NT2/D1 (cell line): ENCODE measurements at regions not wholly inside any gene's neighbourhood (a gene's known extent, or its start where the extent isn't known, plus 50 kb on each side); places are given as distances from the start of the nearest gene placed in this dataset.

ENCODE experiments used
- DNase-seq: peaks from one replicate; pipeline ENCODE4 v3.0.0-alpha.2; 2011; ENCODE audit warnings: low read depth, low spot score
- H3K27me3 ChIP-seq: 2 replicates; pipeline ENCODE4 v1.6.0; 2011; ENCODE audit warnings: mild to moderate bottlenecking; ENCODE audit not compliant: insufficient read length, insufficient read depth
- H3K36me3 ChIP-seq: 2 replicates; pipeline ENCODE4 v1.6.1; 2011; ENCODE audit warnings: mild to moderate bottlenecking, low read length, mixed read lengths; ENCODE audit not compliant: insufficient read depth, insufficient read length
- H3K4me1 ChIP-seq: 2 replicates; pipeline ENCODE4 v1.5.1; 2011; ENCODE audit not compliant: insufficient read depth, insufficient read length
- H3K4me3 ChIP-seq: 2 replicates; pipeline ENCODE4 v1.5.1; 2011; ENCODE audit warnings: low read depth; ENCODE audit not compliant: insufficient read length
- H3K9ac ChIP-seq: 2 replicates; pipeline ENCODE4 v1.6.0; 2011; ENCODE audit warnings: low read depth; ENCODE audit not compliant: insufficient read length
- H3K9me3 ChIP-seq: 2 replicates; pipeline ENCODE4 v1.5.1; 2011; ENCODE audit warnings: mild to moderate bottlenecking, low read length; ENCODE audit not compliant: insufficient read depth
- SUZ12 ChIP-seq: IDR thresholded peaks from 2 replicates; pipeline ENCODE4 v1.6.1; 2011; ENCODE audit not compliant: insufficient read length, insufficient read depth; ENCODE audit errors: extremely low read depth
- YY1 ChIP-seq: IDR thresholded peaks from 2 replicates; pipeline ENCODE4 v1.6.1; 2011; ENCODE audit not compliant: insufficient read length, insufficient read depth
- ZNF274 ChIP-seq: IDR thresholded peaks from 2 replicates; pipeline ENCODE4 v1.6.1; 2011; ENCODE audit warnings: mild to moderate bottlenecking, low read depth, low read length

DNA sequence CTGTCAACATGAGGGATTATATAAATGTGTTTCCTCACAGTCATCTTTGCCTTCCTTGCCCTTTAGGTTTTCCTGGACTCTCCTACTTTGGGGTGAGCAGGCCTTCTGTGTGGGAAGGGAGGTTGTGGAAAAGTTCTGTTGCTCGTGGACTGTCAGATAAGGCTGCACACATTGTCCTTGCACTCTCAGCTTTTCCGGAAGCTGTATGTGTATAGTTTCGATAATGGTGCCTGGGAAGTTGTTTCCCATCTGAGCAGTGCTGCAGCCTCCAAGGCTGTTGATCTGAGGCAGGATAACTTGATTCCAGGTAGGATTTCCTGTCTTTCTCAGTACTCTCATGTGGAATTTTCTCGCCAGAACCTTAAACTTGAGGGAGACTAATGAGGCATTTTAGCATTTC lies 297.8 kb upstream of the AZI2 start:
- DNase-seq, result no peak
- Histone ChIP-seq H3K36me3 (no peaks in the 10 kb centered on the region), H3K27me3 (no peaks in the 10 kb centered on the region), H3K4me1 (no peaks in the 10 kb centered on the region), H3K4me3 (no peak overlapping the region), H3K9ac (no peak overlapping the region), H3K9me3 (no peaks in the 10 kb centered on the region)
- no peak for TF ChIP-seq ZNF274
- no peak for TF ChIP-seq SUZ12
- no peak for TF ChIP-seq YY1

DNA sequence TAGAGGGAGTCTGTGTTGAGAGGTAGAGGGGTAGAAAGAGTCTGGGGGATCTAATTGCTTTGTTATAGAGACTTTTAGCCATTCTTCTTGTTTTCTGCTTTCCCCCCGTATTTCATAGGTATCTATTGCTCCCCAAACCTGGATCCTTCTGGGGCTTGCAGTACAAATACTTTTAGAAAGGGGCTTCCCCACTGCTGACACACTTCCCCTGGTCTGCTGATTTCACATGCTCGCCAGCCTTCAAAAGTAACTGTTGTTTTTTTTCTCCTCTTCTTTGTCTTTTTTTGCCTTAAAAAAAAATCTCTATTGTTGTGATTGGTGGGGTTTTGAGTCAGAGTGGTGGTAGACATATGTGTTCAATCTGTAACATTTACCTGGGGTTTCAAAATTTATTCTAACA lies 300.6 kb upstream of the AZI2 start:
- no peaks in the 10 kb centered on the region for H3K4me1 ChIP-seq
- no peaks in the 10 kb centered on the region for H3K9me3 ChIP-seq
- DNase-seq, result no peak
- no peak overlapping the region for H3K4me3 ChIP-seq
- H3K9ac ChIP-seq, result no peak overlapping the region
- no peak for TF ChIP-seq SUZ12
- no peak for TF ChIP-seq YY1
- TF ChIP-seq ZNF274, result no peak
- H3K27me3 ChIP-seq, result no peaks in the 10 kb centered on the region
- no peaks in the 10 kb centered on the region for H3K36me3 ChIP-seq

DNA sequence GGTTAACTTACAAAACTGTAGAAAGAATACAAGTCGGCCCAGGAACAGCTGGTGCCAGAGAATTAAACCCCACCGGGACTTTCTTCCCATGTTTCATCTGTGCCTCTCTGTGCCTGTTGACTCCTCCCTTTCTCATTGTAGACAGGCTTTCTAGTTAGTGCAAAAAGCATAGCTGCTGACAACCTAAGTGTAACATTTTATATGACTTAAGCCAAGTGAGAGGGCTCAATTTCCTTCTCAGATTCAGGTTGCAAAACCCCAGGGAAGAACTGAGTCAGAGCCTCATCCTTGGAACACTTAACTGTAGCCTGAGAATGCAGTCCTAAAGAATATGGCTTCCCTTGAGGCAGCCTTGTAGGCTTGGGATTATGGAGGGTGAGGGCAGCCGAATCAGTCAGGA lies 302.5 kb upstream of the AZI2 start:
- H3K4me1 ChIP-seq, result no peaks in the 10 kb centered on the region
- DNase-seq, result no peak
- no peak overlapping the region for H3K4me3 ChIP-seq
- H3K27me3 ChIP-seq, result no peaks in the 10 kb centered on the region
- TF ChIP-seq SUZ12, result no peak
- no peak for TF ChIP-seq ZNF274
- TF ChIP-seq YY1, result no peak
- no peaks in the 10 kb centered on the region for H3K36me3 ChIP-seq
- no peak overlapping the region for H3K9ac ChIP-seq
- no peaks in the 10 kb centered on the region for H3K9me3 ChIP-seq

DNA sequence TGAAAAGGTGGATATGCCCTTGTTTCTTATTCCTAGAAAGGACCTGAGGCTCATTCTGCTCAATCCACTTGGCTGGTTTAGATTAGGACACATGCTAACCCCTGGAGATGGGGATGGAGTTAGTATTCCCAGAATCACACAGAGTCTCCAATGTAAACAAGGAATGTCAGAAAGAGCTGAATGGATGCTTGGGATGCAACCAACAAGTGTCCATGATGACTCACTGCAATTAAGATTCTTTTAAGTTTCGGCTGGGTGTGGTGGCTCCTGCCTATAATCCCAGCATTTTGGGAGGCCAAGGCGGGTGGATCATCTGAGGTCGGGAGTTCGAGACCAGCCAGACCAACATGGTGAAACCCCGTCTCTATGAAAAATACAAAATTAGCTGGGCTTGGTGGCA lies 315.5 kb upstream of the AZI2 start:
- Histone ChIP-seq H3K4me1 (no peaks in the 10 kb centered on the region), H3K4me3 (no peak overlapping the region), H3K9ac (no peak overlapping the region), H3K36me3 (no peaks in the 10 kb centered on the region), H3K9me3 (no peaks in the 10 kb centered on the region), H3K27me3 (no peaks in the 10 kb centered on the region)
- no peak for DNase-seq
- no peak for TF ChIP-seq YY1
- TF ChIP-seq SUZ12, result no peak

DNA sequence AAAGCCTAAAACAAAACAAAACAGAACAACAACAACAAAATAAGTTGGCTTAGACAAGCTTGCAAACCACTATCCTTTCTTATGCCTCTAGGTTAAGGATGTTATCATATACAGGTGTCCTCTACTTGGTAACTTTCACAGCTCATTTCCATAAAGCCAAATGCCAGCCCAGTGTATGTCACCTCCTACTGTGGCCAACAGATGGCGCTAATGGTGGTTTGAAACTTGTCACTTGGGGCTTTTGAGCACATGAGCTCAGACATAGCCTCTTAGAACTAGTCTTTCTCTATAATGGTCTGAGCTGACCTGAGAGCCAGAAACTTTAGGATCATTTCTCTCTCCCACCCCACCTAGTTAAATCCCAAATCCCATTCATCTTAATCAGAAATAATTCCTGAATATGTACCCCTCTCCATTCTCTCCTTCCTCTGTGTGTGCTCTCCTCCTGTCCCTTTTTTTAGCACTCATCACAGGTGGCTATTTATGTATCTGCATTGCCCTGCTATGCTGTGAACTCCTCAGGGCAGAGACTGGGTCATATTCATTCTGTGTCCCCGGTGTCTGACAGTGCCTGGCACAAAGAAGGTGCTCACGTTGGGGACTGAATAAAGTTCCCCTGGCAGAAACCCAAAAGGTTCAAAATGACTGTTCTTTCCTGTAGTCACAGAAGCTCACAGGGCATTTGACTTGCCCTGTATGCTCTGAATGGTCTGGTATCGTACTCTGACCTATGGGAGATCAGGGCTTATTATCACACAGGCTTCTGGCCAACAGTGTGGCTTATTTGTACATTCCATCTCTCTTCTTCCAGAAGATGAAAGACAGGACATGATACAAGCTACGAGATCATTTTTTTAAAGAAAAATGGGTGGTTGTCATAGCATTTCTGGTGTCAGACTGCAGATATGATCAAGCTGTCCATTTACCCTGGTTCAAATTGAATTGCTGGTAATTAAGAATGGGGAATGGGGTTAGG lies 319.3 kb upstream of the AZI2 start:
- no peak overlapping the region for H3K4me3 ChIP-seq
- H3K36me3 ChIP-seq, result no peaks in the 10 kb centered on the region
- DNase-seq, result peak; percentile 75
- no peaks in the 10 kb centered on the region for H3K27me3 ChIP-seq
- H3K9me3 ChIP-seq, result no peaks in the 10 kb centered on the region
- TF ChIP-seq ZNF274, result no peak
- no peak for TF ChIP-seq YY1
- no peak for TF ChIP-seq SUZ12
- no peaks in the 10 kb centered on the region for H3K4me1 ChIP-seq
- H3K9ac ChIP-seq, result no peak overlapping the region

DNA sequence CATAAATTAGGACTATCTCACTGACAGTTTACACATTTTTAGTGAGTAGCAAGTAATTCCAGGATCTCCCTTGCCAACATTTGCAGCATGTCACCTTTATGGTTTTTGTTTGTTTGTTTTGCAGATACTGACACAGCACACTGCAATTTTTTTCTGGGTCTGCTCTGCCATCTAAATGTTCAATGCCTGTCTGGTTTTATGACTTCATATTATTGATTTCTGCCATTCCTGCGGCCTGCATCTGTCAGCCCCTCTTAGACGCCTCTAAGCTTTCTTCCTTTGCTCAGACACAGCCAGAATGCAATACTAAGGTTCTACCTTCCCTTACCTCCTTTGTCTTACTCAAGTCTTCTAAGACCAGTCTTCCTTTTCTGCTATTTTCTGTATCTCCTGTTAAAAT lies 321.2 kb upstream of the AZI2 start:
- Histone ChIP-seq H3K36me3 (no peaks in the 10 kb centered on the region), H3K27me3 (no peaks in the 10 kb centered on the region), H3K4me1 (no peaks in the 10 kb centered on the region), H3K9ac (no peak overlapping the region), H3K4me3 (no peak overlapping the region), H3K9me3 (no peaks in the 10 kb centered on the region)
- DNase-seq, result no peak
- TF ChIP-seq YY1, result no peak
- TF ChIP-seq ZNF274, result no peak
- TF ChIP-seq SUZ12, result no peak

DNA sequence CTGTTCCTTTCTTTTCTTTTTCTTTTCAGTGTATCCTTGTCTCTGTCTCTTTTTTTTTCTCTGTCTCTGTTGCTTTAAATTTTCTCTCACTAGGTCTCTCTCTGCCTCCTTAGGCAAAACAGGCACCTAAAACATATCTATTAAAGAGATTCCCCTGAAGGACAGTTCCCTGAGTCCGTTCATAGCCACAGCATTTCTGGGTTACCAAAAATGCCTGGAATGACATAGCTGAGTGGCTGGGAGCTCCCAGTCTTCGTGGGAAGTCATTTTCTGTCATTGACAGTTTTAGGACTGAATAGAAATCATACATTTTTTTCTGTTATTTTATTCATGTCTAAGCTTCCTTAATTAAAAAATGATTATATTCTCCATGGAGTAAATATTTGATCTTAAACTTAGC lies 323.8 kb upstream of the AZI2 start:
- TF ChIP-seq ZNF274, result no peak
- TF ChIP-seq YY1, result no peak
- no peak for TF ChIP-seq SUZ12
- no peaks in the 10 kb centered on the region for H3K9me3 ChIP-seq
- no peaks in the 10 kb centered on the region for H3K4me1 ChIP-seq

More for the DNA sequence above, 323.8 kb upstream of the AZI2 start:
- Histone ChIP-seq H3K27me3 (no peaks in the 10 kb centered on the region), H3K9ac (no peak overlapping the region), H3K36me3 (no peaks in the 10 kb centered on the region), H3K4me3 (no peak overlapping the region)
- DNase-seq, result no peak
